GM13976 (cell line): ENCODE measurements at regions not wholly inside any gene's neighbourhood (a gene's known extent, or its start where the extent isn't known, plus 50 kb on each side); places are given as distances from the start of the nearest gene placed in this dataset.

Experiments used
- DNase-seq: peaks from one replicate; pipeline ENCODE4 v3.0.0; 2012; ENCODE audit warnings: low spot score
- in situ Hi-C: fragments of 300-500 bp; cut with MboI; formaldehyde crosslinking; loops from one replicate; pipeline ENCODE4 v1.12.0; 2022; ENCODE audit warnings: low sequenced_read_pairs, mixed read lengths, inconsistent platforms; ENCODE audit not compliant: unreplicated experiment
- TF ChIP-seq, protein P1 (sequence below): IDR thresholded peaks from 2 replicates; pipeline ENCODE4 v1.5.1; 2012; ENCODE audit warnings: borderline replicate concordance, mild to moderate bottlenecking; ENCODE audit not compliant: insufficient read depth; ENCODE audit errors: extremely low read depth, missing control alignments, control extremely low read depth

DNA sequence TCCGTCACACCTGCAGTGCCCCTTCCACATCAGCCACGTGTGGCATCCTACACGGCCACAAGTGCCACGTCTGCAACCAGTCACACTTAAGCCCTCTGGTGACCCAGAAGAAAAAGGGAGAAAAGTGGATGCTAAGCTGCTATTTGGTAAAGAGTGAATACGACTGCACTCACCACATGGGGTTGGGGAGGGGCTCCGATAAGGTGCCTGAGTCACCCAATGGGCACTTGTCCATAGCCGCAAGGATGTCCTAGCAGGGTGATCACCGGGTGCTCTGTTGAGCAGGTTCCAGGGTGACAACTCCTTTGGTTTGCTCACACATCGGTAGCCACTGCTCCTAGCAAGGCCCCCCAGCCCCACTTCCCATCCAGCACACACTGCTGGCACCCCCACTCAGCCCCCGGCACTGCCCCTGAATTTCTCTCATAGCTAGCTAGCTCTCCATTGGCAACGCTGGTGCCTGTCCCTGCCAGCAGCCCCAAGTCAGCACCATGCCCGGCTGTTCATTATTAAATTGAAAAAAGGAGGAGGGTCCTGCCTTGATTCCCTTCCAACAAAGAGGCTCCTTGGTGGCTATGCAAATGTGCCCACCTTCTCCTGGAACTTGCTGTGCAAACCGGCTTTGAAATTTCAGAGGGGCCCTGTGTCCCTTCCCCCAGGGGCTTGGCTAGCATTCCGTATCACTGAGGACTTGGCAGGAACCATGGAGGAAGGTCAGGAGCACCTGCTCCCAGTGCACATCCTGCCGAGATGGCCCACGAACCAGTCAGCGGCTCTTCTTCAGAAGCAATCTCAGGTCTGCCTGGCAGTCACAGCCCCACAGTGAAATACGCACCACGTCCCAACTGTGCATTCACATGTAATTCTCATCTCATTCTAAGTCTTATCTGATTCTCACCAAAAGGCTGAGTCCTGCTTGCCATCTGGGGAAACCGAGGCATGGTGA lies 227.7 kb upstream of the DIO3 start:
- DNase-seq = no peak
- in situ Hi-C loops = no loop called here
- TF ChIP-seq, protein P1, sequence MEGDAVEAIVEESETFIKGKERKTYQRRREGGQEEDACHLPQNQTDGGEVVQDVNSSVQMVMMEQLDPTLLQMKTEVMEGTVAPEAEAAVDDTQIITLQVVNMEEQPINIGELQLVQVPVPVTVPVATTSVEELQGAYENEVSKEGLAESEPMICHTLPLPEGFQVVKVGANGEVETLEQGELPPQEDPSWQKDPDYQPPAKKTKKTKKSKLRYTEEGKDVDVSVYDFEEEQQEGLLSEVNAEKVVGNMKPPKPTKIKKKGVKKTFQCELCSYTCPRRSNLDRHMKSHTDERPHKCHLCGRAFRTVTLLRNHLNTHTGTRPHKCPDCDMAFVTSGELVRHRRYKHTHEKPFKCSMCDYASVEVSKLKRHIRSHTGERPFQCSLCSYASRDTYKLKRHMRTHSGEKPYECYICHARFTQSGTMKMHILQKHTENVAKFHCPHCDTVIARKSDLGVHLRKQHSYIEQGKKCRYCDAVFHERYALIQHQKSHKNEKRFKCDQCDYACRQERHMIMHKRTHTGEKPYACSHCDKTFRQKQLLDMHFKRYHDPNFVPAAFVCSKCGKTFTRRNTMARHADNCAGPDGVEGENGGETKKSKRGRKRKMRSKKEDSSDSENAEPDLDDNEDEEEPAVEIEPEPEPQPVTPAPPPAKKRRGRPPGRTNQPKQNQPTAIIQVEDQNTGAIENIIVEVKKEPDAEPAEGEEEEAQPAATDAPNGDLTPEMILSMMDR = no peak

DNA sequence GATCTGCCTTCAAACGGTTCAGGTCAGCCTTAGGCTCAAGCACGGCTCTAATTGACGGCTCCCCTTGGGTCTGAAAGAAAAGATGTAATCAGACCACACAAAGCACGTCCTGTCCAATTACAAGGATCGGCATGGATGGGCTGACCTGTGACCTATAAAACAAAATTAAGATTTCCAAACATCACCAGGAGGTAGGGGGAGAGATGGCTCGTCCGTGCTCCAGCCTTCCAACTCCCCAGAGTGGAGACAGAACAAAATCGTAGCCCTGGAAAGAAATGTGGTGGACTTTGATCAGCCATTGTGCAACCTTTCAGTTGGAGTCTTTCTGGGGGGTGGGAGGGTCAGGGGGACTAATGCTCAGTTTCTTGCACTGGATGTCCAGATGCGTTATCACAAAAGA lies 226.6 kb upstream of the DIO3 start:
- TF ChIP-seq, protein P1 = no peak
- DNase-seq = no peak
- in situ Hi-C loops = no loop called here

DNA sequence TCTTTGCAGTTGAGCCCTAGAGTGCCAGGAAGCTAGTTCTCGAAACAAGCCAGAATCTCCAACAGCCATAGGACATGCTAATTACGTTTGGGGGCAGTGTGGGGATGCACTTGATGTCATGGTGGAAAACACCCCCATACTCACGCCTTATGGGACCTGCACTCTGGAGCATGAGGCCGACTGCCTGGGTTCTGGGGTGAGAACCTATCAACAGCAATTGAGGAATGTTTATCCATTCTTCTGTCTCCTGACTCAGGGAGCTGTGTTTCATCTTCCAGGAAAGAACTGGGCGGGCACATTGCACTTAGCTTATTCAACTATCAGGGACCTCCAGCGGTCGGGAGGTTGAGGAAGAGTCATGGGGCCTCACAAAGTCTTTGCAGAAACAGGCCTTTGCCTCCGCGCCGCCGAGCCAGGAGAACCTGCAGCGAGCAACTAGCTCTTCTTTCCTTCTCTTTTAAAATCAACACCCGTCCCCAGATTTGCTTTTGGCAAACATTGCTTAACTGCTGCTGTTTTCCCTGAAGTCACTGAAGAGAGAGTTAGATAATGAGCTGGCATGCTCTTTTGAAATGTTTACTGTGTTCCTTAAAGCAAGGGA lies 226.1 kb upstream of the DIO3 start:
- no peak for DNase-seq
- in situ Hi-C loops = no loop called here
- TF ChIP-seq, protein P1 = no peak

DNA sequence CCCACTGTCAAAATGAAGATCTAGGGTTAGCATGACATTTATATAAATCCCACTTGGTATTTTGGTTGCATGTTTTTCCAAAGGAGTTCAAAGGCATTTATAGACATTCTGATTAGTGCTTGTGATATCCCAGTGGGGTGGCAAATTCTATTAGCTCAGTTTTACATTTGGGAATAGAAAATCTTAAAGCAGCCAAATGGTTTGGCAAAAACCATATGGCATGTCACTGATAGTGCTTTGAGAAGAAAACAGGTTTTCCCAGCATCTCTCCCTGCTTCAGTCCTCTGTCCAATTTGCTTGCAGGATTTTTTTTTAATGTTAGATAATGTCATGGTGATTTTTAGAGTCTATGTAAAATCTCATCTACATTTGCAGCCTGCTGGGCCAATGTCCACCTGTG lies 225.1 kb upstream of the DIO3 start:
- in situ Hi-C loops = no loop called here
- DNase-seq = no peak
- TF ChIP-seq, protein P1 = no peak

DNA sequence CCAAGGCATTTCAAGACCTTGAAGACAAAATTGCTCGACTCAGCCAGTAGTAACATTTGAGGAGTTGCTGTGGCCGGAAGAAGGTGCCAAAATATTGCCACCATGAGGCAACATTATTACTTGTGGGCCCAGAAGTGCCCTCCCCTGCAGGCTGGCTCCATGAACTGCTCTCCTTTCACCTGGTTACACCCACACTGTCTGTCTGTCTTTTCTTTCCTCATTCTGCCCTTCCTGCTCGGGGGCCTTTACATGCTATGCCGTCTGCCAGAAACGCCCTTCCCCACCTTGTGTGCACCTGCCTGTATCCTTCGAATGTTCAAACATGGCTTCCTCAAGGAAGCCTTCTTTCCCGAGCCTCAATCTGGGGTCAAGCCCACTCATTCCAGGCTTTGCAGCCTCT lies 224.2 kb upstream of the DIO3 start:
- in situ Hi-C loops = no loop called here
- TF ChIP-seq, protein P1 = no peak

DNA sequence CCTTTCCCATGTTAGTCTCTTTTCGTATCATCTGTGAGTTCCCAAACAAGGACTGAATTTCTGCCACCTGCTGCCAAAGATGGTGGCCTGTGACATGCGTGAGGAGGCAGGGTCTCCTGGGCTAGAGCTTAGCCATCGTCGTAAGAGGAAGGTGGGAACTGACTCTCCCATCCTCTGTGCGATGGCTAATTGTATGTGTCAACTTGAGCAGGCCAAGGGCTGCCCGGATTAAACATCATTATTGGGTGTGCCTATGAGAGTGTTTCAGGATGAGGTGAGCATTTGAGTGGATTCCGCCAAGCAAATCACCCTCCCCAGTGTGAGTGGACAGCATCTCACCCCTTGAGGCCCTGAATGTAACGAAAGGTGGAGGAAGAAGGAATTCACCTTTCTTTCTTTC lies 220.7 kb upstream of the DIO3 start:
- in situ Hi-C loops = no loop called here
- TF ChIP-seq, protein P1 = no peak
- no peak for DNase-seq

More for the DNA sequence above, 224.2 kb upstream of the DIO3 start:
- no peak for DNase-seq
